HepG2 (cell line): ENCODE measurements at regions not wholly inside any gene's neighbourhood (a gene's known extent, or its start where the extent isn't known, plus 50 kb on each side); places are given as distances from the start of the nearest gene placed in this dataset.

ENCODE experiments used
- CREB1 ChIP-seq, 2 experiments: fragments of 450-650 bp in 1 of 2; IDR thresholded peaks; 2 replicates each; pipeline ENCODE4 v1.6.1; 2016 to 2017; ENCODE audit warnings: control low read depth in 1 of 2, mild to moderate bottlenecking in 1 of 2, missing compliant biosample characterization in 1 of 2, missing genetic modification characterization in 1 of 2
- NCOA2 ChIP-seq: sonication (generic); formaldehyde crosslinking; IDR thresholded peaks from 2 replicates; pipeline ENCODE4 v1.8.0; 2022; ENCODE audit warnings: inconsistent platforms
- NONO ChIP-seq, 2 experiments: fragments of 450-650 bp in 1 of 2; sonication (generic) in 1 of 2; formaldehyde crosslinking in 1 of 2; IDR thresholded peaks in 1 of 2; conservative IDR thresholded peaks in 1 of 2; 2 replicates each; pipeline versions ENCODE4 v1.6.1 to v1.8.0; 2017 to 2022; ENCODE audit warnings: mild to moderate bottlenecking in 1 of 2, missing genetic modification reagents in 1 of 2, moderate library complexity in 1 of 2
- ZFP41 ChIP-seq: sonication (generic); formaldehyde crosslinking; IDR thresholded peaks from 2 replicates; pipeline ENCODE4 v1.4.0; 2020; ENCODE audit warnings: mild to moderate bottlenecking, missing genetic modification reagents, borderline replicate concordance
- ZFP91 ChIP-seq: sonication (generic); formaldehyde crosslinking; IDR thresholded peaks from 2 replicates; pipeline ENCODE4 v1.9.0; 2022; ENCODE audit warnings: missing genetic modification reagents, mild to moderate bottlenecking, borderline replicate concordance
- ZNF121 ChIP-seq: sonication (generic); formaldehyde crosslinking; IDR thresholded peaks from 2 replicates; pipeline ENCODE4 v1.5.0; 2020; ENCODE audit warnings: mild to moderate bottlenecking, missing genetic modification reagents
- ZNF142 ChIP-seq: sonication (generic); formaldehyde crosslinking; IDR thresholded peaks from 2 replicates; pipeline ENCODE4 v1.4.0; 2020; ENCODE audit warnings: missing genetic modification reagents

GRCh38 chr20:4602297-4602631 is 84.0 kb upstream of the PRNP start (continued):
- TF ChIP-seq ZNF142 (CRISPR knock-in tag) (no peak), ZFP91 (CRISPR knock-in tag) (no peak), ZFP41 (CRISPR knock-in tag) (no peak), ZNF121 (CRISPR knock-in tag) (no peak), NONO (IDR thresholded peaks at IDR 0.05) (no peak), NONO (CRISPR knock-in tag; conservative IDR thresholded peaks at IDR 0.05) (no peak), NCOA2 (CRISPR knock-in tag) (no peak), CREB1 (IDR thresholded peaks at IDR 0.05) (no peak), CREB1 (CRISPR knock-in tag; IDR thresholded peaks at IDR 0.05) (no peak)
